ENCODE measurements at regions not wholly inside any gene's neighbourhood (a gene's known extent, or its start where the extent isn't known, plus 50 kb on each side); places are given as distances from the start of the nearest gene placed in this dataset.

DNA sequence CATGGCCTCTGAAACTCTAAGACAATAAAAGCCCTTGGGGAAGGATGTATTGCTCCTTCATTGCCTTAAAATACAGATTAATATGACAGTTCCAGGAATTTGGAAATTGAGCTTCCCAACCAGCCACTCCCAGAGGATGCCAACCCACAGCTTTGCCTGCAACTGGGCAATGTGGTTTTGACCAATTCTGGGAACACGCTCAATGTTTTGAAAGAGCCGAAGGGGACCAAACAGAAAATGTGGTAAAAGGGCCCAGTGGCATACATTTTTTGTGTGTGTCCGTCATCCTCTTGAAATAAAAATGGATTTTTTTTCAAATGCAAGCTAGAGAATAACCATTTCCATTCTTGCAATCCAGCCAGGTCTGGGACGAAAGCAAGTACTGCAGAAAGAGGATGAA, 88.3 kb upstream of the PLEKHG7 start:
- DNase-seq (ENCODE audit: low spot score) = no peak

DNA sequence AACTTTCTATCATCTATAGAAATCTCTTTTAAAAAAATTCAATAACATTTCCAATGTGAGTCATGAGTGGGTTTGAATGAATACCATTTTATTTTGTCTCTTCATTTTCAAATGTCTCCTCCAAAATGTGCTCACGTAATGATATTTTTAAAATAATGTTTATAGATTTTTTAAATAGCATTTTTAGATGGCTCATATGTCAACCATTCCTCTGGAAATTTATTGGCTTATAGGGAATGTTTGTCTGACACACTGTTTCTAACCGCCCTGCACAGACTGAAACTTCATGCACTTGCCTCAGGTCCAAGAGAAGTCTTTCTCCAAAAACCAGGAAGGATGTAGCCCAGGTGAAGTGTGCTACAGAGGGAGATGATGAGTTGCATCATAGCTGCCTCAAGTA, 88.8 kb upstream of the PLEKHG7 start:
- no peak for DNase-seq (ENCODE audit: low spot score)

GRCh38 chr12:92612611-92613010, 90.2 kb upstream of the PLEKHG7 start:
- DNase-seq (ENCODE audit: low spot score) = no peak

- DNase-seq (ENCODE audit: low spot score) = peak; percentile 45
These were observed 94.4 kb upstream of the PLEKHG7 start for GRCh38 chr12:92608151-92609091.

- no peak for DNase-seq (ENCODE audit: low spot score)
These were observed 95.8 kb upstream of the PLEKHG7 start for GRCh38 chr12:92606956-92607355.

DNA sequence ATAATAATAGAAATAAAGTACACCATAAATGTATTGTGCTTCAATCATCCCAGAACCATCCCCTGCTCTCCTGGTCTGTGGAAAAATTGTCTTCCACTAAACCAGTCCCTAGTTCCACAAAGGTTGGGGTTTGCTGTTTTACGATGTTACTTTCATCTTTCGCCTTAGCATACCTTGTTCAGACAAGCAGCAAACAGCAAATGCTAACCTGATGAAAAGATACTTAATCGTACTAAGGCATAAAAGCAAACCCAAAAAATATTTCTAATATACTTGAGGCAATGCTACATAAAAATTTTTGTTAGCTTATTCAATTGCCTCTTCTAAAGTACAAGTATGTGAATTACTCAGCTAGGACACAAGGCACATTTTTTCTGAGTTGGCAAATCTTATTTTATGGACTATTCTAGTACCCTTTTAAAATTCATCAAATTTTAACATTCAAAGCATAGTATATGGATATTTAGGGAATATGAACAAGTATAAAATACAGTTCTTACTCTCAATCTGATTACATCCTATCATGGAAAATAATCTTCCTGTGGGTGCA, 97.1 kb upstream of the PLEKHG7 start:
- no peak for DNase-seq (ENCODE audit: low spot score)

- no peak for DNase-seq (ENCODE audit: low spot score)
These were observed 98.0 kb upstream of the PLEKHG7 start for GRCh38 chr12:92604786-92605185.

DNA sequence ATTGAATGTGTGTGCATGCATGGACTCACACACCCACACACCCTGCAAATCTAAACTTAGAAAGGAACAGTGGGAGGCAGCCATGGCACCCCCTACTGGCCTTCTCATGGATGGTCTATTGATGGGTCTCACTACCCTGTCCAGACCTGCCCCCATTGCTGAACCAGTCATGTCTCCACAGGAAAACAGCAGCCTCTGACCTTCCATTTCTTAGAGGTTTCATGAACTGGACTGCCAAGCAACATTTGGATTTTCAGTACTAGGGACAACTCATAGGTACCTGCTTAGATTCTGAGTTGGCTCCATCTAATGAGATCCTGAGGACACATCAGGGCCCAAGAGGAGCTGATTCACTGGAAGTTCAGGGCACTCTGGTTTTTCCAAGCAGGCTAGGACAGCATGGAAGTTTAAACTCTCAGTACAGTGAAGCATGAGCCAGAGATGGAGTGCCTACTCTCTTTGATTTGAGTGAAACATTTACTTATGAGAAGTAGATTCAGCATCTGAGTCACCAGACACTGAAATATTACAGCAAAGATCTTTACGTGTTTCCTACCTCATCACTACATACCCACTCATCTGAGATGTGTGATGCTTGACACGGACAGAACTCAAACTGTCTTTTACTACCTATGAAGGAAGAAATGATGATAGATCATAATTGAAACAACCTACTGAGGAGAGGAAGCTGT, 98.9 kb upstream of the PLEKHG7 start:
- DNase-seq (ENCODE audit: low spot score) = no peak

GRCh38 chr12:92602930-92603623, 99.7 kb upstream of the PLEKHG7 start:
- DNase-seq (ENCODE audit: low spot score) = no peak

DNA sequence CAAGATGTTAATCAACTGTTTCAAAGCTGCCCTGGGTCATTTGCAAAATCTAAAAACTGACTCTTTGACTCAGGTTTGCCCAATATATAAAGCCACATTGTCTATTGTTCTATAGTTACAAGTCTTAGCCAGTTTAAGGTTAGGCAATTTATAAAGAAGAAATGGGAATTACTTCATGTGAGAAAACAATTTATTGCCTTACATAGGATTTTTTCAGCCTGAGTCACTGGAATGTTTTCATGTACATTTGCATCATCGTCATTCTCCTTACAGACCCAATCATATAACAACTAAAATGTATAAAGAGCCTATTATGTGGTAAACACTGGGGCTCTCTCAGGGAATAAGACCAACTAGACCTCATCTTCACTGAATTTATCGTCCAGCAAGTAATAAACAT, 100.3 kb upstream of the PLEKHG7 start:
- DNase-seq (ENCODE audit: low spot score) = no peak

GRCh38 chr12:92601680-92602079, 101.1 kb upstream of the PLEKHG7 start:
- no peak for DNase-seq (ENCODE audit: low spot score)

GRCh38 chr12:92601176-92601575, 101.6 kb upstream of the PLEKHG7 start:
- no peak for DNase-seq (ENCODE audit: low spot score)

DNA sequence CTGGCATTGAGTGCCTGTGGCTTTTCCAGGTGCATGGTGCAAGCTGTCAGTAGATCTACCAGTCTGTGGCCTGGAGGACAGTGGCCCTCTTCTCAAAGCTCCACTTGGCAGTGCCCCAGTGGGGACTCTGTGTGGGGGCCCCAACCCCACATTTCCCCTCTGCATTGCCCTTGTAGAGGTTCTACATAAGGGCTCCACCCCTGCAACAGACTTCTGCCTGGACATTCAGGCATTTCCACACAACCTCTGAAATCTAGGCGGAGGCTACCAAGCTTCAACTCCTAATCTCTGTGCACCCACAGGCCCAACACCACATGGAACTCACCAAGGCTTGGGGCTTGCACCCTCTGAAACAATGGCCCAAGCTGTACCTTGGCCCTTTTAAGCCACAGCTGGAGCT, 102.7 kb upstream of the PLEKHG7 start:
- DNase-seq (ENCODE audit: low spot score) = no peak

GRCh38 chr12:92597997-92598396, 104.8 kb upstream of the PLEKHG7 start:
- no peak for DNase-seq (ENCODE audit: low spot score)

GRCh38 chr12:92597118-92597517, 105.7 kb upstream of the PLEKHG7 start:
- DNase-seq (ENCODE audit: low spot score) = no peak

DNA sequence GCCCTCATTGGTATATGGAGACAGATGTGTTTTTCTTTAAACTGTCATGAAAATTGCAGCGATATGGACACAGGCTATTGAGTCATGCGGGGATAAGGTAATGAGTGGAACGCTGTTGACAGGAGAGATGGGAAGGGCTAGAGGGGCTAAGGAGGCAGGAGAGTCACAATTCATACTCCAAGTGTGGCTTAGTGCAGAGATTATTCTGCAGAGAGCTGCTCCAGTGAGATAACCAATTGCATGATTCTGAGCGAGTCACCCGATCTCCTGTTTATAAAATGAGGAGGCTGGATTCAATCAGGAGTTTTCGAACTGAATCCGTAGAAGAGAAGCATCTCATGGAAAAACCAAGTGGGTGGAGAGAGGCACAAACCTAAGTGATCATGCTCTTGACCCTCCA, 106.4 kb upstream of the PLEKHG7 start:
- DNase-seq (ENCODE audit: low spot score) = no peak

DNA sequence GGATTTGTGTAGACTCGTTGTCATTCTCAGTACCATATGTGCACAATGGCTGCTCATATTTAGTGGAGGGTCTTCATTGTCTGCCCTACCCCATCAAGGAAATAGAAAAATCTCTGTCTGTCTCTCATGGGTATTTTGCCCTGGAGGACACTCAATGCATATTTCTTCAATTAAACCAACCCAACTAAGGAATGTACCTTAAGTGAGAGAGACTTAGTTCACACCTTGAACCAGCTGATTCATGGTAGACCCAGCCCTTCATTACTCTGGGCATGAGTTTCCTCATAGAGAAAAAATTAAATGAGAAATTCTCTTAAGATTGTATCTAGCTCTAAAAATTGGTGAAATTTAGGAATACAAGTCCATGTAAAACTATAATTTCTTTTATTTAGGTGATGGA, 107.1 kb upstream of the PLEKHG7 start:
- no peak for DNase-seq (ENCODE audit: low spot score)

- DNase-seq (ENCODE audit: low spot score) = peak; percentile 43
These were observed 108.9 kb upstream of the PLEKHG7 start for GRCh38 chr12:92593734-92594402.

DNA sequence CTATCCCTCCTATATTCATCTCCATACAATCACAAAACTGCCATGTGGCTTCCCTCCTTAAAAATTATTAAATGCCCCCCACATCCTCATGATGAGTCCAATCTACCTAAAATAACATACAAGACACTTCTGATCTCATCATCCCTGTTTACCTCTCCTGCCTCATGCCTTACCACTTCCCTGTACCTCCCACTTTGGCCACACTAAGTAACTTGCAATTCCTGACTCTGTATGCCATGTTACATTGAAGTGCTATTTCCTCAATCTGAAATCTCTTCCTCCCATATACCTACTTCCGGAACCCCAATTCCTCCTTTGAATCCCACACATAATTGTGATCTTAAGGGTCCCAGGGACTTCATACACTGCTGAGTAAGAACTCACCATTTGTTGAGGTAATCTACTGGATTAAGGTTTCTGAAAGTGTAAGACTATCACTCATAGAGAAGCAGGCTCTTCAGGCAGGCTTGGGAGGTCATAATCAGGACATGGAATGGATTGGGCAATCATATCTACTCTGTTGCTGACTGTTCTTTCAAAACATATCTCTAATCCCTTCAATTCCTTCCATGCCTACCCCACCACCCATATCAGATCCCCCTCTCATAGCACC, 117.6 kb upstream of the PLEKHG7 start:
- DNase-seq (ENCODE audit: low spot score) = no peak

- no peak for DNase-seq (ENCODE audit: low spot score)
These were observed 118.9 kb upstream of the PLEKHG7 start for GRCh38 chr12:92583910-92584309.

DNA sequence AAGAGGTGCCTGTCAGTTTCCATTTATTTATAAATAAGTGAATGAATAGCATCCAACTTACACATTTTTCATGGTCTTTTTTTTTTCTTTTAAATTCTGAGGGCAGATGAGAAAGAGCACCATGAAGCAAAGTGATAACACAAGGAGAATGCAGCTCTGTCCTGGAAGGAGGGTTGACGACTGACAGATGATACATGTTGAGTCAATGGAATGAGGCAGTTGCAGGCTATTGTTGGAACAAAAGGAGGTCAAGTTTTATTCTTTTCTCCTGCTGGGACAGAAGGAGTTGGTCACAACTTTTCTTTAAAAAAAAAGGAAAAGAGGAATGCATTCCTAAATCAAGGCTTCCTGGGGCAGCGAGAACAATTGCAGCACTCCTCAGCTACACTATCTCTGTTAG, 119.9 kb upstream of the PLEKHG7 start:
- DNase-seq (ENCODE audit: low spot score) = no peak

Measured in globus pallidus (tissue), 1 donor.